Smooth muscle cell (in vitro differentiated cells): ENCODE measurements at regions not wholly inside any gene's neighbourhood (a gene's known extent, or its start where the extent isn't known, plus 50 kb on each side); places are given as distances from the start of the nearest gene placed in this dataset. TPM values are rescaled to one million over a fixed set of nuclear protein-coding genes. Genes with fewer than 3 reads are reported as not detected.
A peak's percentile ranks its signal among the peaks of the same experiment; 100 is the strongest.

Experiments used
- DNase-seq: peaks from one replicate; lab custom pipeline; 2025; ENCODE audit not compliant: unreplicated experiment; lab: John Stamatoyannopoulos, UW
- H2AFZ ChIP-seq: fragments of 200-600 bp; sonication (generic); 2 replicates; pipeline ENCODE4 v1.6.0; 2016; ENCODE audit warnings: antibody characterized with exemption, low read depth, mild to moderate bottlenecking
- H3F3A ChIP-seq: fragments of 200-600 bp; sonication (generic); 2 replicates; pipeline ENCODE4 v1.6.0; 2017; ENCODE audit warnings: antibody characterized with exemption, low read depth
- H3K27ac ChIP-seq: fragments of 200-600 bp; sonication (generic); 2 replicates; pipeline ENCODE4 v1.5.1; 2016; ENCODE audit warnings: low read depth, mild to moderate bottlenecking
- H3K27me3 ChIP-seq: fragments of 200-600 bp; sonication (generic); 2 replicates; pipeline ENCODE4 v1.6.1; 2016; ENCODE audit warnings: low read depth, mild to moderate bottlenecking
- H3K36me3 ChIP-seq: fragments of 200-600 bp; sonication (generic); 2 replicates; pipeline ENCODE4 v1.5.1; 2016; ENCODE audit warnings: low read depth
- H3K4me1 ChIP-seq: fragments of 200-600 bp; sonication (generic); 2 replicates; pipeline ENCODE4 v1.5.1; 2016; ENCODE audit warnings: low read depth
- H3K4me2 ChIP-seq: fragments of 200-600 bp; sonication (generic); 2 replicates; pipeline ENCODE4 v1.6.0; 2016; ENCODE audit warnings: mild to moderate bottlenecking
- H3K4me3 ChIP-seq: fragments of 200-600 bp; sonication (generic); 2 replicates; pipeline ENCODE4 v1.5.1; 2016; ENCODE audit warnings: mild to moderate bottlenecking
- H3K79me2 ChIP-seq: fragments of 200-600 bp; sonication (generic); 2 replicates; pipeline ENCODE4 v1.6.0; 2016; ENCODE audit warnings: low read depth, mild to moderate bottlenecking
- H3K9ac ChIP-seq: fragments of 200-600 bp; sonication (generic); 2 replicates; pipeline ENCODE4 v1.6.0; 2016; ENCODE audit warnings: low read depth
- H3K9me3 ChIP-seq: fragments of 200-600 bp; sonication (generic); replicated peaks from 2 replicates; pipeline ENCODE4 v1.5.1; 2016; ENCODE audit warnings: low read depth
- H4K20me1 ChIP-seq: fragments of 200-600 bp; sonication (generic); 2 replicates; pipeline ENCODE4 v1.6.0; 2016; ENCODE audit warnings: low read depth
- CTCF ChIP-seq: fragments of 200-600 bp; sonication (generic); IDR thresholded peaks from 2 replicates; pipeline ENCODE4 v1.5.1; 2017; ENCODE audit warnings: borderline replicate concordance, mild to moderate bottlenecking, antibody characterized with exemption; ENCODE audit not compliant: insufficient read depth, poor library complexity, severe bottlenecking
- WGBS: methylation state at CpG from one replicate; pipeline ENCODE4 v1.1.7; 2016; ENCODE audit warnings: low lambda C conversion rate; 5-methylcytosine and 5-hydroxymethylcytosine counted together
- small RNA-seq: library from RNA; depleted of rRNA; stranded (forward); fragments of <200 nt; gene quantifications from one replicate; pipeline ENCODE3, GENCODE V24; 2014

- Histone ChIP-seq H3K79me2 (no peaks in the 10 kb centered on the region), H3K4me1 (no peaks in the 10 kb centered on the region), H3K27ac (no peak overlapping the region), H3K9me3 (no peaks in the 10 kb centered on the region), H3F3A (no peaks in the 10 kb centered on the region), H4K20me1 (no peaks in the 10 kb centered on the region), H2AFZ (no peak overlapping the region), H3K9ac (no peak overlapping the region), H3K36me3 (no peaks in the 10 kb centered on the region), H3K4me3 (no peak overlapping the region), H3K4me2 (no peak overlapping the region), H3K27me3 (no peaks in the 10 kb centered on the region)
- DNase-seq, result no peak
- no peak for TF ChIP-seq CTCF
Measured at GRCh38 chr4:98716796-98717195, 58.4 kb upstream of the TSPAN5 start.

- Histone ChIP-seq H3K9ac (no peak overlapping the region), H3K4me2 (no peak overlapping the region), H2AFZ (no peak overlapping the region), H3K27ac (no peak overlapping the region), H3K36me3 (no peaks in the 10 kb centered on the region), H3K9me3 (no peaks in the 10 kb centered on the region), H3F3A (no peaks in the 10 kb centered on the region), H3K27me3 (no peaks in the 10 kb centered on the region), H3K79me2 (no peaks in the 10 kb centered on the region), H4K20me1 (no peaks in the 10 kb centered on the region), H3K4me1 (no peaks in the 10 kb centered on the region), H3K4me3 (no peak overlapping the region)
- DNase-seq, result no peak
- WGBS, result 88% methylated on average over 2 of the region's 2 CpGs
- TF ChIP-seq CTCF, result no peak
Measured at GRCh38 chr4:98712607-98713006, 54.2 kb upstream of the TSPAN5 start.

- no peak for TF ChIP-seq CTCF
- Histone ChIP-seq H3K27ac (peak overlapping the region; percentile 34), H3K9ac (no peak overlapping the region), H3K36me3 (no peaks in the 10 kb centered on the region), H3F3A (no peaks in the 10 kb centered on the region), H3K79me2 (no peaks in the 10 kb centered on the region), H3K4me3 (no peak overlapping the region), H3K4me2 (peak overlapping the region; percentile 1), H3K4me1 (no peaks in the 10 kb centered on the region), H3K9me3 (no peaks in the 10 kb centered on the region), H2AFZ (no peak overlapping the region), H3K27me3 (no peaks in the 10 kb centered on the region), H4K20me1 (no peaks in the 10 kb centered on the region)
- no peak for DNase-seq
Measured at GRCh38 chr4:98711526-98711925, 53.1 kb upstream of the TSPAN5 start.

GRCh38 chr4:98710831-98711230 lies 52.4 kb upstream of the TSPAN5 start:
- Histone ChIP-seq H3K9me3 (no peaks in the 10 kb centered on the region), H2AFZ (no peak overlapping the region), H3K4me2 (peak overlapping the region; percentile 1), H4K20me1 (no peaks in the 10 kb centered on the region), H3K4me1 (no peaks in the 10 kb centered on the region), H3K4me3 (no peak overlapping the region), H3K27me3 (no peaks in the 10 kb centered on the region), H3F3A (no peaks in the 10 kb centered on the region), H3K27ac (peak overlapping the region; percentile 34), H3K9ac (no peak overlapping the region), H3K79me2 (no peaks in the 10 kb centered on the region), H3K36me3 (no peaks in the 10 kb centered on the region)
- DNase-seq, result no peak
- 44% methylated on average over 4 of the region's 4 CpGs for WGBS
- TF ChIP-seq CTCF, result no peak

Small RNA genes lying in the stretch of these regions (small RNA-seq; reads per million reads assigned to genes)
- not detected for gene AC114811.1
